Stomach (tissue), 8 donors: ENCODE measurements at regions not wholly inside any gene's neighbourhood (a gene's known extent, or its start where the extent isn't known, plus 50 kb on each side); places are given as distances from the start of the nearest gene placed in this dataset.

ENCODE experiments used
- DNase-seq, 2 donors: peaks; one replicate each; pipeline versions ENCODE4 v3.0.0 to v3.0.0-alpha.2; 2013 to 2019
- H3K27ac ChIP-seq, 5 donors: fragments of 200-600 bp in 4 of 5; sonication (generic) in 4 of 5; one replicate each; pipeline ENCODE4 v1.5.1; 2013 to 2019; ENCODE audit warnings: mild to moderate bottlenecking in 1 of 5, moderate library complexity in 1 of 5
- H3K27me3 ChIP-seq, 3 donors: fragments of 200-600 bp; sonication (generic); one replicate each; pipeline ENCODE4 v1.5.1; 2017 to 2019; ENCODE audit warnings: mixed run types in 1 of 3
- H3K36me3 ChIP-seq, 4 donors: fragments of 200-600 bp; sonication (generic); 1 replicate in 3 of 4; 2 replicates in 1 of 4; pipeline ENCODE4 v1.5.1; 2016 to 2019
- H3K4me1 ChIP-seq, 4 donors: fragments of 200-600 bp; sonication (generic); one replicate each; pipeline ENCODE4 v1.5.1; 2016 to 2019
- H3K4me3 ChIP-seq, 4 donors: fragments of 200-600 bp; sonication (generic) in 3 of 4; one replicate each; pipeline ENCODE4 v1.5.1; 2016 to 2019; ENCODE audit warnings: mild to moderate bottlenecking in 1 of 4
- H3K9me3 ChIP-seq, 4 donors: fragments of 200-600 bp; sonication (generic); one replicate each; pipeline ENCODE4 v1.5.1; 2016 to 2019
- CTCF ChIP-seq, 7 experiments: fragments of 450-650 bp in 4 of 7; fragments of 200-600 bp in 3 of 7; sonication (generic) in 3 of 7; IDR thresholded peaks; one replicate each; pipeline ENCODE4 v1.5.1; 2016 to 2019; ENCODE audit warnings: antibody characterized with exemption in 7 of 7, control low read depth in 2 of 7, mild to moderate bottlenecking in 1 of 7
- EP300 ChIP-seq: sonication (generic); formaldehyde crosslinking; IDR thresholded peaks from one replicate; pipeline ENCODE4 v1.6.1; 2017; ENCODE audit warnings: antibody characterized with exemption
- POLR2A ChIP-seq, 4 donors: fragments of 450-650 bp; IDR thresholded peaks; one replicate each; pipeline ENCODE4 v1.6.1; 2016; ENCODE audit warnings: antibody characterized with exemption in 4 of 4, control low read depth in 2 of 4, mild to moderate bottlenecking in 1 of 4, moderate library complexity in 1 of 4
- POLR2AphosphoS5 ChIP-seq, 3 donors: sonication (generic); formaldehyde crosslinking; IDR thresholded peaks; one replicate each; pipeline ENCODE4 v1.6.1; 2016; ENCODE audit warnings: antibody characterized with exemption in 3 of 3
- WGBS, 5 donors: extraction: QIAGEN DNeasy Blood & Tissue Kit in 3 of 5; methylation state at CpG; one replicate each; pipeline versions ENCODE4 v1.1.5 to v1.1.7; 2013 to 2018; 5-methylcytosine and 5-hydroxymethylcytosine counted together
- intact Hi-C: fragments of 100-400 bp; cut with DNase I; formaldehyde crosslinking; loops from one replicate; pipeline ENCODE4 v1.15.1; 2023; ENCODE audit warnings: low total_unique reads
- donor health status: healthy with polysubstance abuse.
- donor health status: Bipolar disorder and iron deficiency.
- donor health status: healthy.

GRCh38 chr5:13382232-13382631 is 562.3 kb downstream of the DNAH5 start:
- WGBS, 5 donors = 67 to 82% (median 78%) methylated on average over 3 of the region's 3 CpGs
- Histone ChIP-seq H3K4me1 (no peaks in the 10 kb centered on the region), H3K27me3 (no peaks in the 10 kb centered on the region), H3K9me3 (peaks cover 0 to 16% (median 3%) of the 10 kb centered on the region in 4 donors), H3K36me3 (no peaks in the 10 kb centered on the region), H3K4me3 (no peak overlapping the region), H3K27ac (no peak overlapping the region)
- TF ChIP-seq EP300 (no peak), POLR2AphosphoS5 (IDR thresholded peaks at IDR 0.05) (no peak), CTCF (IDR thresholded peaks at IDR 0.05) (no peak), POLR2A (IDR thresholded peaks at IDR 0.05) (no peak)
- intact Hi-C loops = no loop called here
- no peak for DNase-seq

DNA sequence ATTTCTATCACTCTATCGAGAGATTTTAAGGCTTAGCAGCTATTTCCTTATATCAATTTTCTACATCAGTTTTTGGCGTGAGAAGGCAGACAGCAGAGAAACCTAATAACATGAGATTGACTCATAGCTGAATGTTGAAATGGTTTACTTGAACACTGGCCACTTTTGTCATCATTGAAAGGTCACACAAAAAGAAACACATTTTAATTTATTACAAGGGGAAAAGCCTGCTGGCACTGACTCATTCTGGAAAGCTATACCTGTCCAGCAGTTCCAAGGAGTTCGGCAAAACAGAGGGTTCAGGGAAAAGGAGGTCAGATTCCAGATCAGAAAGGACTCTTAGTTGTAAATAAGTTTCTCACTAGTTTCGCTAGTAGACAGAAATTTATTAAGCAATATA is 566.4 kb downstream of the DNAH5 start:
- no peak overlapping the region for H3K4me3 ChIP-seq
- intact Hi-C loops = no loop called here
- no peaks in the 10 kb centered on the region for H3K27me3 ChIP-seq
- no peaks in the 10 kb centered on the region for H3K36me3 ChIP-seq
- 70 to 80% (median 74%) methylated on average over 4 of the region's 4 CpGs for WGBS, 5 donors
- TF ChIP-seq POLR2A (IDR thresholded peaks at IDR 0.05) (no peak), EP300 (no peak), POLR2AphosphoS5 (IDR thresholded peaks at IDR 0.05) (no peak), CTCF (IDR thresholded peaks at IDR 0.05) (no peak)
- H3K9me3 ChIP-seq = peaks cover 0 to 12% (median 0%) of the 10 kb centered on the region in 4 donors
- H3K4me1 ChIP-seq = no peaks in the 10 kb centered on the region
- no peak overlapping the region for H3K27ac ChIP-seq
- DNase-seq = no peak

GRCh38 chr5:13359344-13359743 is 585.1 kb downstream of the DNAH5 start:
- intact Hi-C loops = no loop called here

GRCh38 chr5:13358342-13358741 is 586.1 kb downstream of the DNAH5 start:
- Histone ChIP-seq H3K4me3 (no peak overlapping the region), H3K4me1 (no peaks in the 10 kb centered on the region), H3K27ac (no peak overlapping the region), H3K36me3 (no peaks in the 10 kb centered on the region), H3K9me3 (no peaks in the 10 kb centered on the region), H3K27me3 (no peaks in the 10 kb centered on the region)
- intact Hi-C loops = no loop called here
- no peak for DNase-seq
- TF ChIP-seq CTCF (IDR thresholded peaks at IDR 0.05) = no peak
- TF ChIP-seq EP300 = no peak
- no peak for TF ChIP-seq POLR2AphosphoS5 (IDR thresholded peaks at IDR 0.05)
- no peak for TF ChIP-seq POLR2A (IDR thresholded peaks at IDR 0.05)

More at GRCh38 chr5:13359344-13359743, 585.1 kb downstream of the DNAH5 start:
- Histone ChIP-seq H3K27ac (no peak overlapping the region), H3K4me1 (no peaks in the 10 kb centered on the region), H3K9me3 (no peaks in the 10 kb centered on the region), H3K36me3 (no peaks in the 10 kb centered on the region), H3K4me3 (no peak overlapping the region), H3K27me3 (no peaks in the 10 kb centered on the region)
- TF ChIP-seq EP300 = no peak
- TF ChIP-seq POLR2A (IDR thresholded peaks at IDR 0.05) = no peak
- no peak for TF ChIP-seq POLR2AphosphoS5 (IDR thresholded peaks at IDR 0.05)
- TF ChIP-seq CTCF (IDR thresholded peaks at IDR 0.05) = no peak
- DNase-seq = no peak
